Ovary (tissue), 3 donors: ENCODE measurements at regions not wholly inside any gene's neighbourhood (a gene's known extent, or its start where the extent isn't known, plus 50 kb on each side); places are given as distances from the start of the nearest gene placed in this dataset.

Source experiments
- EP300 ChIP-seq: sonication (generic); formaldehyde crosslinking; IDR thresholded peaks from one replicate; pipeline ENCODE4 v1.6.1; 2017; ENCODE audit warnings: antibody characterized with exemption
- TF ChIP-seq, protein P1 (sequence below), 3 donors: fragments of 450-650 bp in 2 of 3; fragments of 200-600 bp in 1 of 3; IDR thresholded peaks; one replicate each; pipeline versions ENCODE4 v1.5.1 to v1.8.0; 2016 to 2022; ENCODE audit warnings: antibody characterized with exemption in 3 of 3, mild to moderate bottlenecking in 1 of 3
- donor health status: DM: no; HTN: no; CAD: no.

DNA sequence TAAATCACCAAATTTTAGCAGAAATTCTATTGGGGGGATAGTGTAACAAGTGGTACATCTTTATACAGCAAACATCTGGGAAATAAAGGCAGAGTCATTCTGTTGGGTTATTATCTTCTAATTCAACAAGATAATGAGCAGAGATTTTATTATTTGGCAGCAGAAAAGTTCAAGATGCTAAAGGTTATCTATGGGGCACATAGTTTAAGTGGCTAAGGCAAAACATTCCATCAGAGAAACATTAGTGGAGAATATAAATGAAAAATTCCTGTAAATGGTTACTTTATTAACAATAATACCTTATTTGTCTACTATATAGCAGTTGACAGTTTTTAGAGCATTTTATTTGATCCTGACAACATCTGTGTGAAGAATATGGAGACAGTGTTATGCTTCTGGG, 815.7 kb downstream of the NCAM2 start:
- TF ChIP-seq, protein P1, sequence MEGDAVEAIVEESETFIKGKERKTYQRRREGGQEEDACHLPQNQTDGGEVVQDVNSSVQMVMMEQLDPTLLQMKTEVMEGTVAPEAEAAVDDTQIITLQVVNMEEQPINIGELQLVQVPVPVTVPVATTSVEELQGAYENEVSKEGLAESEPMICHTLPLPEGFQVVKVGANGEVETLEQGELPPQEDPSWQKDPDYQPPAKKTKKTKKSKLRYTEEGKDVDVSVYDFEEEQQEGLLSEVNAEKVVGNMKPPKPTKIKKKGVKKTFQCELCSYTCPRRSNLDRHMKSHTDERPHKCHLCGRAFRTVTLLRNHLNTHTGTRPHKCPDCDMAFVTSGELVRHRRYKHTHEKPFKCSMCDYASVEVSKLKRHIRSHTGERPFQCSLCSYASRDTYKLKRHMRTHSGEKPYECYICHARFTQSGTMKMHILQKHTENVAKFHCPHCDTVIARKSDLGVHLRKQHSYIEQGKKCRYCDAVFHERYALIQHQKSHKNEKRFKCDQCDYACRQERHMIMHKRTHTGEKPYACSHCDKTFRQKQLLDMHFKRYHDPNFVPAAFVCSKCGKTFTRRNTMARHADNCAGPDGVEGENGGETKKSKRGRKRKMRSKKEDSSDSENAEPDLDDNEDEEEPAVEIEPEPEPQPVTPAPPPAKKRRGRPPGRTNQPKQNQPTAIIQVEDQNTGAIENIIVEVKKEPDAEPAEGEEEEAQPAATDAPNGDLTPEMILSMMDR (IDR thresholded peaks at IDR 0.05), result no peak
- TF ChIP-seq EP300, result no peak
